ENCODE measurements at regions not wholly inside any gene's neighbourhood (a gene's known extent, or its start where the extent isn't known, plus 50 kb on each side); places are given as distances from the start of the nearest gene placed in this dataset.
A peak's percentile ranks its signal among the peaks of the same experiment; 100 is the strongest.

- ChIA-PET POLR2A (ENCODE audit: partially characterized antibody) (no interaction called here), CTCF (ENCODE audit: partially characterized antibody) (no interaction called here)
- H3K4me1 Mint-ChIP-seq = no peaks in the 10 kb centered on the region
- intact Hi-C loops (cut with micrococcal nuclease) = no loop called here
- no peak for DNase-seq
- H3K4me1 ChIP-seq (ENCODE audit: insufficient read depth, low read length) = no peaks in the 10 kb centered on the region
- H3K4me3 Mint-ChIP-seq = no peak overlapping the region
- H3K27ac ChIP-seq (ENCODE audit: low read depth, low read length) = no peak overlapping the region
- H3K9me3 ChIP-seq (ENCODE audit: control insufficient read depth in 1 of 2, low read length in 2 of 2) = no peaks in the 10 kb centered on the region
- no peak overlapping the region for H3K4me3 ChIP-seq (ENCODE audit: low read length in 2 of 2)
- H3K27me3 ChIP-seq (ENCODE audit: insufficient read depth, low read length) = no peaks in the 10 kb centered on the region
- H3K27me3 Mint-ChIP-seq = no peaks in the 10 kb centered on the region
- H3K27ac Mint-ChIP-seq = peak overlapping the region in 1 of 7 donors; percentile 37
- H3K36me3 Mint-ChIP-seq = peaks cover 12 to 18% of the 10 kb centered on the region in 2 donors
- H3K9me3 Mint-ChIP-seq = peaks cover 0 to 38% (median 13%) of the 10 kb centered on the region in 8 donors
- H3K36me3 ChIP-seq (ENCODE audit: insufficient read depth, low read length) = no peaks in the 10 kb centered on the region
Measured at GRCh38 chrX:68588602-68589371, 58.7 kb upstream of the STARD8 start.

GRCh38 chrX:68589372-68589753 is 58.1 kb upstream of the STARD8 start:
- Histone ChIP-seq H3K4me3 (ENCODE audit: low read length in 2 of 2) (no peak overlapping the region), H3K36me3 (ENCODE audit: insufficient read depth, low read length) (no peaks in the 10 kb centered on the region), H3K9me3 (ENCODE audit: control insufficient read depth in 1 of 2, low read length in 2 of 2) (no peaks in the 10 kb centered on the region), H3K27me3 (ENCODE audit: insufficient read depth, low read length) (no peaks in the 10 kb centered on the region), H3K4me1 (ENCODE audit: insufficient read depth, low read length) (no peaks in the 10 kb centered on the region), H3K27ac (ENCODE audit: low read depth, low read length) (no peak overlapping the region)
- Mint-ChIP-seq H3K4me3 (no peak overlapping the region), H3K4me1 (no peaks in the 10 kb centered on the region), H3K27me3 (no peaks in the 10 kb centered on the region), H3K36me3 (peaks cover 12 to 18% of the 10 kb centered on the region in 2 donors), H3K27ac (no peak overlapping the region), H3K9me3 (peaks cover 0 to 44% (median 19%) of the 10 kb centered on the region in 8 donors)
- CTCF ChIA-PET (ENCODE audit: partially characterized antibody) = no interaction called here
- no peak for DNase-seq
- intact Hi-C loops (cut with micrococcal nuclease) = no loop called here
- POLR2A ChIA-PET (ENCODE audit: partially characterized antibody) = no interaction called here

- Histone ChIP-seq H3K9me3 (ENCODE audit: control insufficient read depth in 1 of 2, low read length in 2 of 2) (no peaks in the 10 kb centered on the region), H3K27me3 (ENCODE audit: insufficient read depth, low read length) (no peaks in the 10 kb centered on the region), H3K4me3 (ENCODE audit: low read length in 2 of 2) (no peak overlapping the region), H3K4me1 (ENCODE audit: insufficient read depth, low read length) (no peaks in the 10 kb centered on the region), H3K36me3 (ENCODE audit: insufficient read depth, low read length) (no peaks in the 10 kb centered on the region), H3K27ac (ENCODE audit: low read depth, low read length) (no peak overlapping the region)
- POLR2A ChIA-PET (ENCODE audit: partially characterized antibody) = no interaction called here
- CTCF ChIA-PET (ENCODE audit: partially characterized antibody) = no interaction called here
- peaks cover 0 to 70% (median 39%) of the 10 kb centered on the region in 8 donors for H3K9me3 Mint-ChIP-seq
- H3K4me3 Mint-ChIP-seq = no peak overlapping the region
- H3K4me1 Mint-ChIP-seq = no peaks in the 10 kb centered on the region
- H3K36me3 Mint-ChIP-seq = peaks cover 0 to 2% of the 10 kb centered on the region in 2 donors
- intact Hi-C loops (cut with micrococcal nuclease) = no loop called here
- no peak overlapping the region for H3K27ac Mint-ChIP-seq
- no peaks in the 10 kb centered on the region for H3K27me3 Mint-ChIP-seq
- DNase-seq = no peak
Measured at GRCh38 chrX:68594769-68595168, 52.7 kb upstream of the STARD8 start.

DNA sequence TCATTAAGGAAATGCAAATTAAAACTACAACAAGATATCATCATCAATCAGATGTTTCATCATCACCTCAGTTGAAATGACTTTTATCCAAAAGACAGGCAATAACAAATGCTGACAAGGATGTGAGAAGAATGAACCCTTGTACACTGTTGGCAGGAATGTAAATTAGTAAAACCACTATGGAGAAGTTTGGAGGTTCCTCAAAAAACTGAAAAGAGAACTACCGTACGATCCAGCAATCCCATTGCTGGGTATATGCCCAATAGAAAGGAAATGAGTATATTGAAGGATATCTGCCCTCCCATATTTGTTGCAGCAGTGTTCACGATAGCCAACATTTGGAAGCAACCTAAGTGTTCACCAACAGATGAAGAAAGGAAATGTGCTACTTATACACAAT is 50.6 kb upstream of the STARD8 start:
- Histone ChIP-seq H3K9me3 (ENCODE audit: control insufficient read depth in 1 of 2, low read length in 2 of 2) (no peaks in the 10 kb centered on the region), H3K27ac (ENCODE audit: low read depth, low read length) (no peak overlapping the region), H3K4me1 (ENCODE audit: insufficient read depth, low read length) (no peaks in the 10 kb centered on the region), H3K27me3 (ENCODE audit: insufficient read depth, low read length) (no peaks in the 10 kb centered on the region), H3K36me3 (ENCODE audit: insufficient read depth, low read length) (no peaks in the 10 kb centered on the region), H3K4me3 (ENCODE audit: low read length in 2 of 2) (no peak overlapping the region)
- intact Hi-C loops (cut with micrococcal nuclease) = no loop called here
- Mint-ChIP-seq H3K9me3 (peaks cover 0 to 61% (median 43%) of the 10 kb centered on the region in 8 donors), H3K4me1 (no peaks in the 10 kb centered on the region), H3K27me3 (no peaks in the 10 kb centered on the region), H3K27ac (peak overlapping the region in 1 of 7 donors; percentile 76), H3K36me3 (peaks cover 0 to 2% of the 10 kb centered on the region in 2 donors), H3K4me3 (no peak overlapping the region)
- POLR2A ChIA-PET (ENCODE audit: partially characterized antibody) = no interaction called here
- CTCF ChIA-PET (ENCODE audit: partially characterized antibody) = no interaction called here
- DNase-seq = no peak

All from CD4-positive, alpha-beta memory T cell (primary cell).